Sigmoid colon (tissue), 3 donors: ENCODE measurements at regions not wholly inside any gene's neighbourhood (a gene's known extent, or its start where the extent isn't known, plus 50 kb on each side); places are given as distances from the start of the nearest gene placed in this dataset.

Source experiments
- CTCF ChIP-seq, 4 experiments: fragments of 450-650 bp in 3 of 4; fragments of 200-600 bp in 1 of 4; IDR thresholded peaks; one replicate each; pipeline ENCODE4 v1.5.1; 2016 to 2019; ENCODE audit warnings: antibody characterized with exemption in 4 of 4, mild to moderate bottlenecking in 3 of 4, moderate library complexity in 2 of 4
- POLR2A ChIP-seq, 2 donors: fragments of 450-650 bp; IDR thresholded peaks; one replicate each; pipeline ENCODE4 v1.6.1; 2016; ENCODE audit warnings: antibody characterized with exemption in 2 of 2, mild to moderate bottlenecking in 2 of 2, moderate library complexity in 2 of 2

- TF ChIP-seq CTCF (IDR thresholded peaks at IDR 0.05) (no peak), POLR2A (IDR thresholded peaks at IDR 0.05) (no peak)
Measured at GRCh38 chr13:100883453-100883852, 208.9 kb upstream of the TMTC4 start.
